HG03135 (cell line): ENCODE measurements at regions not wholly inside any gene's neighbourhood (a gene's known extent, or its start where the extent isn't known, plus 50 kb on each side); places are given as distances from the start of the nearest gene placed in this dataset.

ENCODE experiments used
- ATAC-seq: cut with Tn5 transposase; IDR thresholded peaks from one replicate; pipeline ENCODE4 v1.9.1; 2021; ENCODE audit warnings: mild to moderate bottlenecking, moderate library complexity; ENCODE audit not compliant: unreplicated experiment

- no peak for ATAC-seq
These were observed 267.7 kb downstream of the HAO1 start for GRCh38 chr20:7672571-7672970.

- ATAC-seq = no peak
These were observed 266.4 kb downstream of the HAO1 start for GRCh38 chr20:7673841-7674240.

- ATAC-seq = no peak
These were observed 257.3 kb downstream of the HAO1 start for GRCh38 chr20:7682916-7683315.

GRCh38 chr20:7687065-7687464 lies 253.2 kb downstream of the HAO1 start:
- ATAC-seq = no peak

GRCh38 chr20:7689151-7689550 lies 251.1 kb downstream of the HAO1 start:
- ATAC-seq = no peak

GRCh38 chr20:7691647-7692269 lies 248.5 kb downstream of the HAO1 start:
- ATAC-seq = no peak

GRCh38 chr20:7692478-7692877 lies 247.8 kb downstream of the HAO1 start:
- no peak for ATAC-seq

GRCh38 chr20:7693761-7694160 lies 246.5 kb downstream of the HAO1 start:
- no peak for ATAC-seq

GRCh38 chr20:7695051-7695495 lies 245.2 kb downstream of the HAO1 start:
- no peak for ATAC-seq

GRCh38 chr20:7695635-7696034 lies 244.6 kb downstream of the HAO1 start:
- no peak for ATAC-seq

- ATAC-seq = no peak
These were observed 243.9 kb downstream of the HAO1 start for GRCh38 chr20:7696311-7696710.

GRCh38 chr20:7702141-7702540 lies 238.1 kb downstream of the HAO1 start:
- no peak for ATAC-seq

- no peak for ATAC-seq
These were observed 236.7 kb downstream of the HAO1 start for GRCh38 chr20:7703551-7703961.

- ATAC-seq = no peak
These were observed 236.3 kb downstream of the HAO1 start for GRCh38 chr20:7703996-7704395.

GRCh38 chr20:7708112-7708511 lies 232.1 kb downstream of the HAO1 start:
- ATAC-seq = no peak

GRCh38 chr20:7708782-7709181 lies 231.5 kb downstream of the HAO1 start:
- ATAC-seq = no peak

- ATAC-seq = no peak
These were observed 229.8 kb downstream of the HAO1 start for GRCh38 chr20:7710440-7710839.

GRCh38 chr20:7712661-7713060 lies 227.6 kb downstream of the HAO1 start:
- no peak for ATAC-seq

- ATAC-seq = no peak
These were observed 225.7 kb downstream of the HAO1 start for GRCh38 chr20:7714549-7714948.

GRCh38 chr20:7716286-7716972 lies 223.8 kb downstream of the HAO1 start:
- no peak for ATAC-seq

GRCh38 chr20:7722564-7722963 lies 217.7 kb downstream of the HAO1 start:
- no peak for ATAC-seq

GRCh38 chr20:7723284-7723683 lies 217.0 kb downstream of the HAO1 start:
- ATAC-seq = no peak

- no peak for ATAC-seq
These were observed 211.9 kb downstream of the HAO1 start for GRCh38 chr20:7728338-7728737.
